NCI-H2081 (cell line): ENCODE measurements at regions not wholly inside any gene's neighbourhood (a gene's known extent, or its start where the extent isn't known, plus 50 kb on each side); places are given as distances from the start of the nearest gene placed in this dataset.
"Not testable (repeated sequence)": the region's sequence is repeated elsewhere in the genome, so short reads cannot be mapped to it uniquely, and the experiment has no call there.

Source experiments
- DNase-seq, 2 experiments: peaks; one replicate each; lab custom pipeline; 2025; lab: John Stamatoyannopoulos, UW

- DNase-seq: no peak
Measured at GRCh38 chr10:120204877-120205276, 252.2 kb upstream of the PLPP4 start.

GRCh38 chr10:120205368-120206018 lies 251.5 kb upstream of the PLPP4 start:
- DNase-seq: no peak

- no peak for DNase-seq
Measured at GRCh38 chr10:120208488-120208887, 248.5 kb upstream of the PLPP4 start.

GRCh38 chr10:120209124-120209762 lies 247.8 kb upstream of the PLPP4 start:
- no peak for DNase-seq

GRCh38 chr10:120212275-120212674 lies 244.8 kb upstream of the PLPP4 start:
- DNase-seq: no peak

GRCh38 chr10:120213283-120213682 lies 243.7 kb upstream of the PLPP4 start:
- not testable (repeated sequence) for DNase-seq

GRCh38 chr10:120217736-120218135 lies 239.3 kb upstream of the PLPP4 start:
- no peak for DNase-seq

GRCh38 chr10:120221873-120222485 lies 235.0 kb upstream of the PLPP4 start:
- DNase-seq: peak in 1 of 2 experiments; percentile 1

- DNase-seq: no peak
Measured at GRCh38 chr10:120229641-120230040, 227.4 kb upstream of the PLPP4 start.

GRCh38 chr10:120239695-120240094 lies 217.3 kb upstream of the PLPP4 start:
- DNase-seq: not testable (repeated sequence)

GRCh38 chr10:120251821-120252442 lies 205.1 kb upstream of the PLPP4 start:
- DNase-seq: no peak

- no peak for DNase-seq
Measured at GRCh38 chr10:120253131-120253530, 203.9 kb upstream of the PLPP4 start.

- no peak for DNase-seq
Measured at GRCh38 chr10:120260456-120260855, 196.6 kb upstream of the PLPP4 start.

- no peak for DNase-seq
Measured at GRCh38 chr10:120262857-120263547, 194.0 kb upstream of the PLPP4 start.

- DNase-seq: no peak
Measured at GRCh38 chr10:120266022-120266421, 191.0 kb upstream of the PLPP4 start.

GRCh38 chr10:120270906-120271305 lies 186.1 kb upstream of the PLPP4 start:
- no peak for DNase-seq

- DNase-seq: no peak
Measured at GRCh38 chr10:120271696-120272095, 185.3 kb upstream of the PLPP4 start.

- no peak for DNase-seq
Measured at GRCh38 chr10:120272350-120272749, 184.7 kb upstream of the PLPP4 start.

GRCh38 chr10:120278069-120278468 lies 179.0 kb upstream of the PLPP4 start:
- no peak for DNase-seq

- DNase-seq: no peak
Measured at GRCh38 chr10:120279196-120279595, 177.8 kb upstream of the PLPP4 start.

GRCh38 chr10:120282421-120282820 lies 174.6 kb upstream of the PLPP4 start:
- no peak for DNase-seq

- DNase-seq: no peak
Measured at GRCh38 chr10:120282846-120283492, 174.1 kb upstream of the PLPP4 start.
